ENCODE measurements at regions not wholly inside any gene's neighbourhood (a gene's known extent, or its start where the extent isn't known, plus 50 kb on each side); places are given as distances from the start of the nearest gene placed in this dataset.

- TF ChIP-seq CTCF (IDR thresholded peaks at IDR 0.05 in 8 of 11, conservative IDR thresholded peaks at IDR 0.05 in 3 of 11), result no peak
- no peak for TF ChIP-seq POLR2A (IDR thresholded peaks at IDR 0.05)
Observed at GRCh38 chr13:34749046-34749445, 193.0 kb upstream of the NBEA start.

All from spleen (tissue), 7 donors.